Neutrophil (primary cell): ENCODE measurements at regions not wholly inside any gene's neighbourhood (a gene's known extent, or its start where the extent isn't known, plus 50 kb on each side); places are given as distances from the start of the nearest gene placed in this dataset.

Experiments used
- H3K27ac ChIP-seq: fragments of 200-600 bp; sonication (generic); 2 replicates; pipeline ENCODE4 v1.5.1; 2016; ENCODE audit warnings: mild to moderate bottlenecking, moderate library complexity
- H3K27me3 ChIP-seq: fragments of 200-600 bp; sonication (generic); 2 replicates; pipeline ENCODE4 v1.6.0; 2016; ENCODE audit warnings: mild to moderate bottlenecking
- H3K36me3 ChIP-seq: fragments of 200-600 bp; sonication (generic); 2 replicates; pipeline ENCODE4 v1.5.1; 2017
- H3K4me1 ChIP-seq, 2 experiments: fragments of 200-600 bp in 1 of 2; sonication (generic) in 1 of 2; 1 replicate in 1 of 2; 2 replicates in 1 of 2; pipeline versions ENCODE4 v1.5.1 to v1.6.1; 2013 to 2016; ENCODE audit warnings: low read depth in 1 of 2, low read length in 1 of 2, mild to moderate bottlenecking in 1 of 2, moderate library complexity in 1 of 2; ENCODE audit not compliant: control insufficient read depth in 1 of 2, insufficient read depth in 1 of 2
- H3K4me3 ChIP-seq, 2 experiments: fragments of 200-600 bp in 1 of 2; sonication (generic) in 1 of 2; 1 replicate in 1 of 2; 2 replicates in 1 of 2; pipeline ENCODE4 v1.5.1; 2013 to 2016; ENCODE audit warnings: low read depth in 1 of 2, low read length in 1 of 2, mild to moderate bottlenecking in 1 of 2, moderate library complexity in 1 of 2
- H3K9me3 ChIP-seq: fragments of 200-600 bp; sonication (generic); 2 replicates; pipeline ENCODE4 v1.5.1; 2016
- TF ChIP-seq, protein P1 (sequence below): fragments of 200-600 bp; sonication (generic); IDR thresholded peaks from 2 replicates; pipeline ENCODE4 v1.5.1; 2016; ENCODE audit warnings: antibody characterized with exemption

DNA sequence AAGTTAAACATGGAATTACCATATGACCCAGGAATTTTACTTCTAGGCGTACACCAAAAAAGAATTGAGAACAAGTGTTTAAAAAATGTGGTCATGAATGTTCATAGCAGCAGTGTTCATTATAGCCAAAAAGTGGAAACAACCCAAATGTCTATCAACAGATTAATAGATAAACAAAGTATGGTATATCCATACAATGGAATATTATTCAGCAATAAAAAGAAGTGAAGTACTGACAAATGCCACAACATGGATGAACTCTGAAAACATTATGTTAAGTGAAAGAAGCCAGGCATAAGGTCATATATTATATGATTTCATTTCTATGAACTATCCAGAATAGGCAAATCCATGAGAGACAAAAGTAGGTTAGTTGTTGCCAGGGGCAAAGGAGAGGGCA lies 141.7 kb upstream of the NAV2 start:
- no peaks in the 10 kb centered on the region for H3K9me3 ChIP-seq
- H3K36me3 ChIP-seq = no peaks in the 10 kb centered on the region
- H3K27me3 ChIP-seq = peaks cover 8% of the 10 kb centered on the region
- H3K4me1 ChIP-seq = no peaks in the 10 kb centered on the region
- TF ChIP-seq, protein P1, sequence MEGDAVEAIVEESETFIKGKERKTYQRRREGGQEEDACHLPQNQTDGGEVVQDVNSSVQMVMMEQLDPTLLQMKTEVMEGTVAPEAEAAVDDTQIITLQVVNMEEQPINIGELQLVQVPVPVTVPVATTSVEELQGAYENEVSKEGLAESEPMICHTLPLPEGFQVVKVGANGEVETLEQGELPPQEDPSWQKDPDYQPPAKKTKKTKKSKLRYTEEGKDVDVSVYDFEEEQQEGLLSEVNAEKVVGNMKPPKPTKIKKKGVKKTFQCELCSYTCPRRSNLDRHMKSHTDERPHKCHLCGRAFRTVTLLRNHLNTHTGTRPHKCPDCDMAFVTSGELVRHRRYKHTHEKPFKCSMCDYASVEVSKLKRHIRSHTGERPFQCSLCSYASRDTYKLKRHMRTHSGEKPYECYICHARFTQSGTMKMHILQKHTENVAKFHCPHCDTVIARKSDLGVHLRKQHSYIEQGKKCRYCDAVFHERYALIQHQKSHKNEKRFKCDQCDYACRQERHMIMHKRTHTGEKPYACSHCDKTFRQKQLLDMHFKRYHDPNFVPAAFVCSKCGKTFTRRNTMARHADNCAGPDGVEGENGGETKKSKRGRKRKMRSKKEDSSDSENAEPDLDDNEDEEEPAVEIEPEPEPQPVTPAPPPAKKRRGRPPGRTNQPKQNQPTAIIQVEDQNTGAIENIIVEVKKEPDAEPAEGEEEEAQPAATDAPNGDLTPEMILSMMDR = no peak
- H3K4me3 ChIP-seq = no peak overlapping the region
- no peak overlapping the region for H3K27ac ChIP-seq

DNA sequence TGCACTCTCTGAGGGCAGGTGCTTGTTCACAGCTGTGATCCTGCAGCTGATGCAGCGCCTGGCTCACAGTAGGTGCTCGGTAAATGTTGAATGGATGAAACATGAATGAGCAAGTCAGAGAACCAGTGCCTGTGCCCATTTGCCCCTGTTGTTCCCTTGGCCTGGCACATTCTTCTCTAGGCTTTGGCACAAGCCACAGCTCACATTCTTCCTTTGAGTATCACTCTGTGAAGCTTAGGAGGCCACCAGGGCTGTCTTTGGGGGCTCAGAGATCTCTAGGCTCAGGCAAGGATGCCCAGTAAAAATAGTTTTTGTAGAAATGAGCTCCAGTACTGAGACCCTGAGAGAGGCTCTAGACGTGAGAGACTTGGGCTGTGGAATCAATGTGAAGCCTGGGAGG lies 144.6 kb upstream of the NAV2 start:
- no peaks in the 10 kb centered on the region for H3K36me3 ChIP-seq
- TF ChIP-seq, protein P1 = no peak
- H3K4me1 ChIP-seq = no peaks in the 10 kb centered on the region
- H3K9me3 ChIP-seq = no peaks in the 10 kb centered on the region
- no peak overlapping the region for H3K27ac ChIP-seq
- no peak overlapping the region for H3K4me3 ChIP-seq
- peaks cover 21% of the 10 kb centered on the region for H3K27me3 ChIP-seq

DNA sequence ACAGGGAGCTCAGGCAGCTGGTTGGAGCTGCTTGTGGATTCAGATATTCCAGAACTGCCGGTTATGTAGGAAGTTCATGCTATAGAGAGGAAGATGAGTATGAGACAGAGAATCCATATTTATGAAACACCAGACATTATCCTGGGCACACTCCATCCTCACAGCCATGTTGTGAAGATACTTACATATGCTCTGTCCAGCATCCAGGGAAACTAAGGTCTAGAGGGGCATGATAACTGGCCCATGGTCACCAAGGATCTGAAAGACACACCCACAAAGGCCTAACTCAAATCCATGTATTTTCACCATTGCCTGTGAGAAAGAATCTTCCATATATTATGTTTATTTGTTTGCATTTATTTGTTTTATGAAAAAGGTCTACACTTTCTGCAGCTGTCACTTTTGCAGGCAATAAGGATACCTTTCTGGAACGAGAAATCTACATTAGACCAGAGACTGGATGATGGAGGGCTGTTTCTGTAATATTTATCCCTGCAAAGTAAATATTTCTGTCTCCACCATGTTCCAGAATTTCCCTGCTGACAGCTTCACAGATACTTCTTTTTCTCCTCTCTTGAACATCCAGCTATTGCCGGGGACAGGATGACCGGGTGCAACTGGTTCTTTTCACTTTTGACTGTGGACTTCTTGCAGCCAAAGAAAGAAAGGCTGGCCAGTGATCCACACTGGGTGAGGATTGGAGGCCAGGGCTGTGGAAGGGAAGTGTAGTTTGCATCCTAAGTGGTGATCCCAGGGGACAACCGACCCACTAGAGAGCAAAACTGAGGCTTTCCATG lies 145.9 kb upstream of the NAV2 start:
- Histone ChIP-seq H3K27me3 (peaks cover 21% of the 10 kb centered on the region), H3K4me1 (no peaks in the 10 kb centered on the region), H3K9me3 (no peaks in the 10 kb centered on the region), H3K4me3 (no peak overlapping the region), H3K27ac (no peak overlapping the region), H3K36me3 (no peaks in the 10 kb centered on the region)
- TF ChIP-seq, protein P1 = no peak

DNA sequence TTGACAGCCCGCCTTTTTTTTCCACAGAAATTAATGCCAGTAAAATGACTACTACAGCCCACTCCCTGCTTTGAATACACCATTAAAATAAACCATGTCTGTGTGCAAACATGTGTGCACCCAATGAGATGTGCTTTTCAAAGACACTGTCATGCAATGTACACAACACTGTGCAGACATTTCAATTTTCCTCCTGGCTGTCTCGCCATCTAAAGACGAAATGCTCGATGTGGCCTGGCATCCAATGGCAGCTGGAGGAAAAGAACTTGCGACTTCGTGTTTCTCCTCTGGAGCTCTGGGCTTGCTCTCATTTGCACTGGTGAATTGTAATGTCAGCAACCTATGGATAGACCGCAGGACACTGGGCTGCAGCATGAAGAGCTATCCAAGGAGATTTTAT lies 147.0 kb upstream of the NAV2 start:
- H3K4me1 ChIP-seq = no peaks in the 10 kb centered on the region
- H3K27ac ChIP-seq = no peak overlapping the region
- TF ChIP-seq, protein P1 = no peak
- no peaks in the 10 kb centered on the region for H3K36me3 ChIP-seq
- no peaks in the 10 kb centered on the region for H3K9me3 ChIP-seq
- H3K4me3 ChIP-seq = no peak overlapping the region
- peaks cover 28% of the 10 kb centered on the region for H3K27me3 ChIP-seq

DNA sequence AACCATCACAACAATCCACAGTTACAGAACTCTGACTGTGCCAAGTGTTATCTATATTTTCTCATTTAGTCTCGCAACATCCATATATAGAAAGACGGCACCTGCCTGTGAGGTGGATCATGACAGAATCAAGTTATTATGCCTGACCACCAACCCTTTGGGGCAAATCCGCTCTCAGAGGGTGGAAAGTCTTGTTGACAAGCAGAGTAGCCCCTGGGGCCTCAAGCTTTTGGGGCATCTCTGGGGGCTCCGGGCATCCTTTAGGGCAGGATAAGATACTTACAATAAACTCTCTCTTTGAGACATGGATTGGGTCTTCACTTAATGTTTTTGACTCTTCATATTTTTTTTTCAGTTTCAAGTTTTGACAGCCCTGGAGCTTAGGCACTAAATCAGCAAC lies 150.5 kb upstream of the NAV2 start:
- TF ChIP-seq, protein P1 = no peak
- Histone ChIP-seq H3K4me3 (no peak overlapping the region), H3K27ac (no peak overlapping the region), H3K36me3 (no peaks in the 10 kb centered on the region), H3K4me1 (no peaks in the 10 kb centered on the region), H3K27me3 (peaks cover 34% of the 10 kb centered on the region), H3K9me3 (no peaks in the 10 kb centered on the region)
